B cell (primary cell): ENCODE measurements at regions not wholly inside any gene's neighbourhood (a gene's known extent, or its start where the extent isn't known, plus 50 kb on each side); places are given as distances from the start of the nearest gene placed in this dataset.

ENCODE experiments used
- ATAC-seq: fragments of 200-7000 bp; cut with Tn5 transposase; one replicate; pipeline ENCODE4 v1.10.0; 2021; ENCODE audit warnings: low read depth, mild to moderate bottlenecking, moderate number of reproducible peaks, moderate library complexity
- CTCF ChIA-PET: fragments of 350-600 bp; sonication (Branson Sonifier 250); formaldehyde crosslinking; loops from one replicate; lab custom pipeline; 2021; ENCODE audit warnings: antibody characterized with exemption, inconsistent platforms; lab: Charles Lee
- POLR2A ChIA-PET: fragments of 350-600 bp; sonication (Branson Sonifier 250); formaldehyde crosslinking; loops from one replicate; lab custom pipeline; 2021; ENCODE audit warnings: antibody characterized with exemption; lab: Charles Lee
- DNase-seq: peaks from one replicate; pipeline ENCODE4 v3.0.0; 2013
- H2AFZ ChIP-seq: 2 replicates; pipeline ENCODE4 v1.6.1; 2012; ENCODE audit warnings: mild to moderate bottlenecking, low read depth, low read length; ENCODE audit not compliant: insufficient read depth, poor library complexity, severe bottlenecking
- H3K27ac ChIP-seq, 2 donors: 1 replicate in 1 of 2; 2 replicates in 1 of 2; pipeline ENCODE4 v1.5.1; 2012 to 2013; ENCODE audit warnings: low read length in 2 of 2, mild to moderate bottlenecking in 2 of 2, moderate library complexity in 1 of 2
- H3K27me3 ChIP-seq, 4 experiments: fragments of 200-600 bp in 1 of 4; sonication (generic) in 1 of 4; replicated peaks in 1 of 4; 1 replicate in 2 of 4; 2 replicates in 2 of 4; pipeline versions ENCODE4 v1.6.1 to v1.7.0; 2013 to 2016; ENCODE audit warnings: low read length in 3 of 4, mild to moderate bottlenecking in 2 of 4, mixed read lengths in 1 of 4, moderate library complexity in 1 of 4; ENCODE audit not compliant: insufficient read depth in 4 of 4, control insufficient read depth in 3 of 4; ENCODE audit errors: control extremely low read depth in 1 of 4
- H3K36me3 ChIP-seq, 2 experiments: replicated peaks in 1 of 2; 1 replicate in 1 of 2; 2 replicates in 1 of 2; pipeline versions ENCODE4 v1.6.1 to v1.7.1; 2013; ENCODE audit warnings: low read length in 1 of 2; ENCODE audit not compliant: insufficient read depth in 2 of 2, control insufficient read depth in 1 of 2; ENCODE audit errors: control extremely low read depth in 1 of 2, extremely low read depth in 1 of 2
- H3K4me1 ChIP-seq, 2 donors: fragments of 200-600 bp in 1 of 2; sonication (generic) in 1 of 2; 1 replicate in 1 of 2; 2 replicates in 1 of 2; pipeline versions ENCODE4 v1.5.1 to v1.6.1; 2013 to 2017; ENCODE audit warnings: low read length in 2 of 2; ENCODE audit not compliant: control insufficient read depth in 2 of 2, insufficient read depth in 2 of 2
- H3K4me2 ChIP-seq: replicated peaks from 2 replicates; pipeline ENCODE3; 2012; ENCODE audit warnings: mild to moderate bottlenecking, low read depth, low read length; ENCODE audit not compliant: poor library complexity, severe bottlenecking
- H3K4me3 ChIP-seq, 5 experiments: fragments of 200-600 bp in 1 of 5; sonication (generic) in 1 of 5; 1 replicate in 3 of 5; 2 replicates in 2 of 5; pipeline versions ENCODE4 v1.5.1 to v1.7.0; 2011 to 2016; ENCODE audit warnings: low read length in 4 of 5, mild to moderate bottlenecking in 4 of 5, low read depth in 2 of 5, control low read depth in 1 of 5, moderate library complexity in 1 of 5; ENCODE audit not compliant: insufficient read depth in 1 of 5; ENCODE audit errors: control extremely low read depth in 1 of 5, extremely low read depth in 1 of 5
- H3K79me2 ChIP-seq: fragments of 200-600 bp; sonication (generic); one replicate; pipeline ENCODE4 v1.6.0; 2016; ENCODE audit warnings: low read length; ENCODE audit not compliant: control insufficient read depth, insufficient read depth
- H3K9ac ChIP-seq: fragments of 200-600 bp; sonication (generic); 2 replicates; pipeline ENCODE4 v1.6.1; 2017; ENCODE audit warnings: mild to moderate bottlenecking, low read length, moderate library complexity
- H3K9me3 ChIP-seq, 3 donors: one replicate each; pipeline versions ENCODE4 v1.6.1 to v1.7.1; 2013; ENCODE audit warnings: low read length in 2 of 3; ENCODE audit not compliant: control insufficient read depth in 2 of 3, insufficient read depth in 1 of 3; ENCODE audit errors: control extremely low read depth in 1 of 3
- H4K20me1 ChIP-seq: 2 replicates; pipeline ENCODE4 v1.6.0; 2012; ENCODE audit warnings: mild to moderate bottlenecking, low read length; ENCODE audit not compliant: insufficient read depth, control insufficient read depth, poor library complexity, severe bottlenecking
- H3K27ac Mint-ChIP-seq: one replicate; pipeline ENCODE4 v1.8.0; 2021; ENCODE audit warnings: mixed read lengths
- H3K27me3 Mint-ChIP-seq: one replicate; pipeline ENCODE4 v1.8.0; 2021; ENCODE audit warnings: mixed read lengths
- H3K4me1 Mint-ChIP-seq: one replicate; pipeline ENCODE4 v1.8.0; 2021; ENCODE audit warnings: mixed read lengths
- H3K4me3 Mint-ChIP-seq: one replicate; pipeline ENCODE4 v1.8.0; 2021; ENCODE audit warnings: mixed read lengths
- H3K9me3 Mint-ChIP-seq: one replicate; pipeline ENCODE4 v1.8.0; 2022; ENCODE audit warnings: mixed read lengths; ENCODE audit not compliant: insufficient read depth
- CTCF ChIP-seq: fragments of 200-600 bp; IDR thresholded peaks from one replicate; pipeline ENCODE4 v1.8.0; 2022; ENCODE audit warnings: antibody characterized with exemption, mild to moderate bottlenecking
- EZH2 ChIP-seq: IDR thresholded peaks from 2 replicates; pipeline ENCODE4 v1.6.1; 2012; ENCODE audit warnings: borderline replicate concordance, low read depth, mild to moderate bottlenecking, moderate library complexity, low read length; ENCODE audit not compliant: insufficient read depth, poor library complexity, severe bottlenecking
- WGBS: methylation state at CpG from one replicate; pipeline ENCODE4 v1.1.5; 2013; ENCODE audit warnings: missing lambda C conversion rate; ENCODE audit not compliant: insufficient coverage; 5-methylcytosine and 5-hydroxymethylcytosine counted together
- intact Hi-C: fragments of 100-400 bp; cut with micrococcal nuclease; formaldehyde crosslinking; loops from one replicate; pipeline ENCODE4 v1.10.0; 2022

- no peaks in the 10 kb centered on the region for H3K27me3 Mint-ChIP-seq
- ATAC-seq, result no peak
- no peaks in the 10 kb centered on the region for H3K4me1 ChIP-seq
- H3K9me3 ChIP-seq, result no peaks in the 10 kb centered on the region
- DNase-seq, result no peak
- ChIA-PET CTCF (no interaction called here), POLR2A (no interaction called here)
- TF ChIP-seq EZH2, result no peak
- no peak for TF ChIP-seq CTCF
- whole genome bisulfite sequencing, result 85% methylated on average over 4 of the region's 8 CpGs
- H3K36me3 ChIP-seq, result no peaks in the 10 kb centered on the region
- peaks cover 2% of the 10 kb centered on the region for H3K9me3 Mint-ChIP-seq
- no peak overlapping the region for H3K4me3 Mint-ChIP-seq
- no peak overlapping the region for H3K4me3 ChIP-seq
- no peaks in the 10 kb centered on the region for H3K4me1 Mint-ChIP-seq
- H3K27ac ChIP-seq, result no peak overlapping the region
- no peak overlapping the region for H2AFZ ChIP-seq
- no peak overlapping the region for H3K4me2 ChIP-seq
- H3K9ac ChIP-seq, result no peak overlapping the region
- intact Hi-C loops, result no loop called here
- H4K20me1 ChIP-seq, result no peaks in the 10 kb centered on the region
- H3K27ac Mint-ChIP-seq, result no peak overlapping the region
- H3K27me3 ChIP-seq, result no peaks in the 10 kb centered on the region
- H3K79me2 ChIP-seq, result no peaks in the 10 kb centered on the region
These were observed 600.7 kb upstream of the PTGER4 start for GRCh38 chr5:40078898-40079575.

- Histone ChIP-seq H3K36me3 (no peaks in the 10 kb centered on the region), H3K79me2 (no peaks in the 10 kb centered on the region), H3K27ac (no peak overlapping the region), H2AFZ (no peak overlapping the region), H3K4me2 (no peak overlapping the region), H4K20me1 (no peaks in the 10 kb centered on the region), H3K4me1 (no peaks in the 10 kb centered on the region), H3K27me3 (no peaks in the 10 kb centered on the region), H3K9me3 (peaks cover 0 to 3% (median 0%) of the 10 kb centered on the region in 3 donors), H3K4me3 (no peak overlapping the region), H3K9ac (no peak overlapping the region)
- ChIA-PET POLR2A (no interaction called here), CTCF (no interaction called here)
- TF ChIP-seq EZH2, result no peak
- no peak for TF ChIP-seq CTCF
- WGBS, result no CpG with 5 or more reads among the region's 1 CpG
- Mint-ChIP-seq H3K4me3 (no peak overlapping the region), H3K27me3 (no peaks in the 10 kb centered on the region), H3K9me3 (peaks cover 2% of the 10 kb centered on the region), H3K27ac (no peak overlapping the region), H3K4me1 (no peaks in the 10 kb centered on the region)
- DNase-seq (no peak), ATAC-seq (no peak)
- intact Hi-C loops, result no loop called here
These were observed 604.9 kb upstream of the PTGER4 start for GRCh38 chr5:40074826-40075225.
